ENCODE measurements at regions not wholly inside any gene's neighbourhood (a gene's known extent, or its start where the extent isn't known, plus 50 kb on each side); places are given as distances from the start of the nearest gene placed in this dataset.

DNA sequence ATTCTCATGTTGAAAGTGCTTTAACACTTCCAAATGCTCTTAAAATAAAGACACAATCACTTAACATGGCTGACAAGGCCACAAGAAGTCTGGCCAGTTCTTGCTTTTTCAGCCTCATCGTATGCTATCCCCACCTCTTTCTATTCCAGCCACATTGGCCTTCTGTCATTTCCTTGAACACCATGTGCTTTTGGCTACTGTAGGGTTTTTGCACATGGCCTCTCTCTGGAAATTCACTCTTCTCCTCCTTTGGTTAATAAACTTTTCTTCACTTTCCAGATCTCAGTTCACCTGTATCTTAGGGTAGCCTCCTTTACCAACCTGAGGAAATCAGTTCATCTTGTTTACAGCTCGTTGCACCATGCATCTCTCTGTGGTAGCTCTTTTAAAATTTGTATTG is 450.5 kb upstream of the MEX3C start (continued):
- TF ChIP-seq CBX8 (IDR thresholded peaks at IDR 0.05; ENCODE audit: borderline replicate concordance, low read depth, low read length), result no peak
